ENCODE measurements at regions not wholly inside any gene's neighbourhood (a gene's known extent, or its start where the extent isn't known, plus 50 kb on each side); places are given as distances from the start of the nearest gene placed in this dataset.

- TF ChIP-seq CTCF (IDR thresholded peaks at IDR 0.05; ENCODE audit: insufficient read depth, low read depth, low read length, missing control alignments) = no peak
- H3K4me3 ChIP-seq (ENCODE audit: low read length) = no peak overlapping the region
- DNase-seq (ENCODE audit: low read depth) = no peak
These were observed 1202.8 kb upstream of the TMEM132C start for GRCh38 chr12:127064207-127064606.

GRCh38 chr12:127065595-127065994, 1201.4 kb upstream of the TMEM132C start:
- DNase-seq (ENCODE audit: low read depth) = no peak
- no peak for TF ChIP-seq CTCF (IDR thresholded peaks at IDR 0.05; ENCODE audit: insufficient read depth, low read depth, low read length, missing control alignments)
- no peak overlapping the region for H3K4me3 ChIP-seq (ENCODE audit: low read length)

- H3K4me3 ChIP-seq (ENCODE audit: low read length) = no peak overlapping the region
- DNase-seq (ENCODE audit: low read depth) = peak; percentile 41
- TF ChIP-seq CTCF (IDR thresholded peaks at IDR 0.05; ENCODE audit: insufficient read depth, low read depth, low read length, missing control alignments) = no peak
These were observed 1196.3 kb upstream of the TMEM132C start for GRCh38 chr12:127070515-127071157.

GRCh38 chr12:127074161-127074560, 1192.8 kb upstream of the TMEM132C start:
- DNase-seq (ENCODE audit: low read depth) = no peak
- H3K4me3 ChIP-seq (ENCODE audit: low read length) = no peak overlapping the region
- TF ChIP-seq CTCF (IDR thresholded peaks at IDR 0.05; ENCODE audit: insufficient read depth, low read depth, low read length, missing control alignments) = no peak

- no peak for TF ChIP-seq CTCF (IDR thresholded peaks at IDR 0.05; ENCODE audit: insufficient read depth, low read depth, low read length, missing control alignments)
- DNase-seq (ENCODE audit: low read depth) = no peak
- H3K4me3 ChIP-seq (ENCODE audit: low read length) = no peak overlapping the region
These were observed 1191.0 kb upstream of the TMEM132C start for GRCh38 chr12:127075981-127076380.

- TF ChIP-seq CTCF (IDR thresholded peaks at IDR 0.05; ENCODE audit: insufficient read depth, low read depth, low read length, missing control alignments) = no peak
- DNase-seq (ENCODE audit: low read depth) = no peak
- no peak overlapping the region for H3K4me3 ChIP-seq (ENCODE audit: low read length)
These were observed 1189.5 kb upstream of the TMEM132C start for GRCh38 chr12:127077262-127078045.

Measured in epithelial cell of esophagus (primary cell).